Activated T-cell treated with anti-CD3 and anti-CD28 coated beads for 48 hours (primary cell): ENCODE measurements at regions not wholly inside any gene's neighbourhood (a gene's known extent, or its start where the extent isn't known, plus 50 kb on each side); places are given as distances from the start of the nearest gene placed in this dataset.

Experiments
- DNase-seq: peaks from one replicate; pipeline ENCODE4 v3.0.0-alpha.2; 2020; ENCODE audit warnings: low read depth

- no peak for DNase-seq
Measured at GRCh38 chrX:11056322-11057176, 54.6 kb upstream of the HCCS start.

GRCh38 chrX:11059933-11060332, 51.2 kb upstream of the HCCS start:
- DNase-seq, result no peak
